HG02840 (cell line): ENCODE measurements at regions not wholly inside any gene's neighbourhood (a gene's known extent, or its start where the extent isn't known, plus 50 kb on each side); places are given as distances from the start of the nearest gene placed in this dataset.

Experiments used
- ATAC-seq: cut with Tn5 transposase; IDR thresholded peaks from one replicate; pipeline ENCODE4 v1.9.1; 2021; ENCODE audit warnings: mild to moderate bottlenecking, moderate library complexity, moderate number of reproducible peaks; ENCODE audit not compliant: unreplicated experiment, low FRiP score

- ATAC-seq = no peak
Observed at GRCh38 chr12:75908961-75909605, 122.5 kb downstream of the PHLDA1 start.

DNA sequence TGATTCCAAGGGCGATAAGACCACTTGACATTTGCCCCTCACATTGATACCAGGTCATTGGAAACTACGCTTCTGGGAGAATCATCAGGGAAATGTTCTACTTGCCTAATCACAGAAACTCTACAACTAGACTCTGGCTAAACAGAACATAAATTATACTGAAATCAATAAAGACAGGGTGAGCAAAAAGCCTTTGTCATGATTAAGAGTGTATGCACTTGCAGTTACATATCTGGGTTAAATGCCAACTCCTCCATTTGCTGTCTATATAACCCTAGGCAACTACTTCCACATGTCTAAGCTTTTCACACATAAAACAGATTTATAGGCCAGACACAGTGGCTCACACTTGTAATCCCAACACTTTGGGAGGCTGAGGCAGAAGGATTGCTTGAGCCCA, 125.7 kb downstream of the PHLDA1 start:
- ATAC-seq = no peak

GRCh38 chr12:75900781-75901254, 130.8 kb downstream of the PHLDA1 start:
- ATAC-seq = no peak

GRCh38 chr12:75900226-75900625, 131.3 kb downstream of the PHLDA1 start:
- ATAC-seq = no peak

DNA sequence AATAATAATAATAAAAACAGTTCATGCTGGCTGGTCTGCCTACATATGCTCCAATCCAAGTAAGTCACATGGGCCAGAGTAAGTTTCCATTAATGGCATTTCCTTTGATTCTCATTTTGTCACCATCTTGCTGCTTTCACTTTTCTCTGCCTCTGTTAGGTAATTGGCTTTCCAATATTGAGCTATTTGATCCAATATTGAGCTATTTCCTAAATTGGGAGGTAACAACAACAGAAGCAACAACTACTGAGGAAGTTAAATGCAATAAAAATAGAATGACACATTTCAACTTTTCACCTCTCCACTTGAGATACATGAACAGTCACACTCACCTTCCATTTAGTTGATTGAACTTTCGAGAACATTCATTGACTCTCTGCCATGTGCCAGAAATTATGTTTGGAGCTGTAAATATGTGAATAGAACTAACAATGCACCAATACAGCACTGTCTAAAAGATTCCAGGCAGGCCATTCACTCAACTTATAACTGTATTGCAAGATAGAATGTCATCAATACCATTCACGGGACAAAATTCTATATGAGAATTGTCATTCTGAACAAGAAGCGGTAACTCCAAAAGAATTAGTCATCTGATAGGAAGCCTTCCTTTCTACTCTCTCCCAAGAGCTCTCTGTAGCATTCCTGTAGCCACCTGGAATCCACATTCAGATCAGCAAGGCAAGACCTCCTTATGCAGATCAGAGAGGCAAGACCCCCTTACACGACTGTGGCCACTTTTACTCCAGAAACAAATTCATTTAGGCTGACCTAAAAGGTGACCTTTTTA, 136.4 kb downstream of the PHLDA1 start:
- no peak for ATAC-seq

DNA sequence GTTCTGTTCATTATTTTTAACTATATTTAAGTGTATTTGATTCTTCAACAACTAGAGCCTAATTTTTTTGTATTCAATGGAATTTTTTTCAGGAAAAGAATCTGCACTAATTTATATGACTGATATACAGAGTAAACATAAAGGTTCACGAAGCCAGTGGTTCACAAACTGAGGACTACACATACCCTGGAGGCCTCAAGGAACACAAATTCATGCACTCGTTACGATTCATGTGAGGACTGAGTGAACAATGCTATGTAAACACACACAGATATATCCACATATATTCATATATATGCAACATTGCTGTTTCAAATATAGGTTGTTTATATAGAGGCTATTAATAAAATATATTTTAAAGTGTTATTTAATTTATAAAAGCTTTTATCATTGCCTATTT, 137.8 kb downstream of the PHLDA1 start:
- ATAC-seq = no peak

DNA sequence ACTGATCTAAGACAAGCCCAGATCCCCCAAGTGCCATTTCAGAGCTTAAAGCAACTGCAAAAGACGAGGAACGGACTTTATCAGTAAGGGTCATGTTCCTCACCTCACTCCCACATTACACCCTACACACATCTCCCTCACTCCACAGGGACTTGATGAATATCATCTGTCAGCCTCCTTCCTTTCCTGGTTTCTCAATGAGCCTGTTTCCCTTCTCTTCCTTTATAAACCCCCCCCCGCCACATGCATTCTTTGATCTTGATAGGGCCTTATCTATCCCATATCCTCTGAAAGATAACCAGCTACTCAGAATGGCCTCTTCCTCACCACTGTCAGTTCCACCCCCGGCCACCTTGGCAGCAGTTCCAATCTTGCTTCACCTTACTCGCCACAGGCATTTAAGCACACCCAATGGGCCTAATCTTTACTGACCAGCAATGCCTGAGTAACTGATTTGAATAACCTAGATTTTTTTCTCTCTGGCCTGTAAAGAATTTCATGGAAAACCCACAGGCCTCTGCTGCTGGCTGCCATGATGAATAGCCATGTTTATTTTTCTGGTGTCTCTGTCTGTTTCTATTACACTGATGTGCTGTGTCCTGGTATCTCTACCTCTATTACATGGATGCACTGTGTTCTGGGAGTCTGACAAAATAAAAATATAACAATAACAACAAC, 138.7 kb downstream of the PHLDA1 start:
- ATAC-seq = no peak

- no peak for ATAC-seq
Observed at GRCh38 chr12:75891072-75891471, 140.5 kb downstream of the PHLDA1 start.

GRCh38 chr12:75890660-75891059, 140.9 kb downstream of the PHLDA1 start:
- no peak for ATAC-seq

DNA sequence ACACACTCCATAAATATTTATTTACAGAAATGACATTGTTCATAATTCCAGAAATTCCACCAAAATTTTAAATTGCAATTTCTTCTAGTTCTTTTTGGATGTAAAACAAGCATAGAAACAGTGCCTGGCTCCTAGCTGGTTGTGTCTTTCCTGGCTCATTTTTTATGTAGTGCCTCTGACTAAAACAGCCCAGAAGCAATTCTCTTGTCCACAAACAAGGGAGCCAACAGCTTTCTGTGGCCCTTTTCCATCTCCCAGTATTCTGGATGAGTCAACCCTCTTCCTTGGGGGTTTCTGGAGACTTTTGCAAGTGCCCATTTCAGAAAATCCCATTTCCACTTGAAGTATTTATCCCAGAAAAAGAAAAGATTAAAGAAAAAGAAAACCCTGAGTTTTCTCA, 141.4 kb downstream of the PHLDA1 start:
- ATAC-seq = no peak

- ATAC-seq = no peak
Observed at GRCh38 chr12:75888874-75889613, 142.5 kb downstream of the PHLDA1 start.

GRCh38 chr12:75888399-75888798, 143.2 kb downstream of the PHLDA1 start:
- ATAC-seq = no peak

DNA sequence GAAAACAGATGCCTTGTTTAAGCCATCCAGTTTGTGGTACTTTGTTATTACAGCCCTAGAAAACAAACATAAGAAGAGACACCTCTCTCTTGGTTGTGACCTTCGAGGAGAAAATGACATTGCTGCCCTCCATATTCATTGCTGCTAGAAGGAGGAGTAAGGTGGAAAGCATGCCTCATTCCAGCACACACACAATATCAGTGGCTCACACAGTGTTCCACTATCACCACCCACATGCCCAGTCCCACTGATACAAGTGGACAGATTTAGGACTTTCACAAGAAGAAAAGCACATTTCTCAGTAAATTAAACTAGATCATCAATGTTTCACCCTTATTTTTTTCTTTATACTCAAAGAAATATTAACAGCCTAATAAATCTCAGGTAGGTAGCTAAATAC, 143.6 kb downstream of the PHLDA1 start:
- ATAC-seq = no peak

DNA sequence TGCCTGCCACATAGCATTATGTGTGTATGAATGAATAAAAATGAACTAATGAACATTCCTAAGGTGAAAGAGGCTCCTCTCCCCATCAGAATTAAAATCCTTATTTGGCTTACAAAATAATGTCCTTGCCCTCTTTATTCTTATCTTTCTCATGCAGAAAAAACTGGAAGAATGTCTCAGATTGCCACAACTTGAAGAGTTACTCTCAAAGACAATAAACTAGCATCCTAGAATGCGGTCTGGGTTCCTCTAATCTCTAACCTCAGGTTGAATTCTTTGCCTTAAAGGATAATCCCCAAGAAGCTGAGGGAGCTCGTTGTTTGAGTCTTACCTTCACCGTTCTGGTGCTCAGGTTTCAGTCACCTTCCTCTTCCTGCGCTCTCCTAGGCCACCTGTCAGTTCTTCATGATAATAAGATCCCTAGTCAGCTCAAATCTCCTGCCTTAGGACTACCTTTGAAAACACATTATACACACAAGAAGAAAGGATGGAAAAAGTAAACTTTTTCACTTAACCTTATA, 147.1 kb downstream of the PHLDA1 start:
- no peak for ATAC-seq

GRCh38 chr12:75883241-75883640, 148.3 kb downstream of the PHLDA1 start:
- ATAC-seq = no peak

DNA sequence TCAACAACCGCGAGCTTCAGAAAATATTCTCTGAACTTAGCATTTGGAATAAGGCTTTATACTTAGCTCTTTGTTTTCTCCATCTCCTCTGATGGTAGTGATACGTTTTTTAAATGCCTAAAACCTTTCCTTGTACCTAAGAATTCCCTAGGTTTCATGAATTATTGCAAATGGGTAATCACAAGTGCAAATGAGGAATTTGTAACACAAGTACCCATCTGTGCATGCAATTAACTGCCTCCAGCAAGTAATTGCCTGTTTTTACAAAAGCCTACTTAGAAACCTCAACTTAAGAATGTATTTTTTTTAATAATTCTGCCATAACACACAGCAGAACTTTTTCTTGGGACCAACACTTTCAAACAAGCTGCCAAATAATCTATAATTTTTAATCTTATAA, 149.2 kb downstream of the PHLDA1 start:
- ATAC-seq = no peak

DNA sequence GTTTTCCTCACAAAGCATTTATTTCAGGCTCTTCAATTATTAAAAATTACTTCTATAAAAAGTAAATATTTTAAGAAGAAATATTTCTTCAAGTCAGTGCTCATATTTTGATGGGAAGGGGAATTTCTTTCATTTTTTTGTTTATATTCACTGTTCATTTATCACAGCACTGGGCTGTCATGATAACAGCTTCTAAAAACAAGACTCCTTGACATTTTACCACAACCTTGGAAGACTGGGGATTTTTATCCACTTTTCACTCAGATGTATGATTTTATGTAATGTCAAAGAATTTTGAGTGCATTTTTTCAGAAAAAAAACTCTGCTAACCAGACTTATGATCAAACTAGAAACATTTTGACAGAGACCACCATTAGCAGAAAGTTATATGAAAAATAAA, 149.7 kb downstream of the PHLDA1 start:
- no peak for ATAC-seq

DNA sequence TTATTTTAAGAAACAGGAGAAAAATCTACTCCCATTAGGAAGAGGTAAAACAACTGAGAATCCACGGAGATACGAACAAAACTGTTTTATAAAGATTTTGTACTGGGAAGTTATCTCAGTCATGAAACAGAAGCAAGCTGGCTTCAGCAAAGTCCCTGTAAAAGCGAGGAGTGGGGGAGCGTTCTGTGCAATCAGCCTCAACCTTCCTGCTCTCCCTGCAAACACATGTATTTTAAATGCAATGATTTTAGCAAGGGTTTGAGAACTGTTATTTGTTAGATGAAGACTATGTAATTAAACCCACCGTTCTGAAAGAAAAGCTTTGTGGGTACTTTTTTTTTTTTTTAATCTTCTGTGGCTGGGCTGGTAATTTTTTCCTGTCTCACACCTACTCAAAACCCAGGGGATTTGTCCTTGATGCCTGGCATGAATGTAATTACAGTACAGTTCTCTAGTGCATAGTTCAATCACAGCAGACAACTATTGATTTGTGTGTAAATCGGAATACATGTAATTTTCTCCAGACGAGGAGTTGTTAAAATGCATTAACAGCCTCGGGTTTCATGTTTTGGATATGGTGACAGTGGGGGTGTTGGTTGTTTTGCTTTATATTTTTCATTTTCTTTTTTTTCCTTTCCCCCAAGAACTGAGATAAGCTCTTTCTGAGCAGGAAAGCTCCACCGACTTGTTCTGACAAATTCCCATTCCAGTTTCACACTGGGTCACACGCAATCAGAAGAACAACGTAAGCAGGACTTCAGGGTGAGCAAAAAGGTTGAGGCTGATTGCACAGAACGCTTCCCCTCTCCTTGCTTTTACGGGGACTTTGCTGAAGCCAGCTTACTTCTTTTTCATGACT, 153.6 kb downstream of the PHLDA1 start:
- ATAC-seq = no peak

DNA sequence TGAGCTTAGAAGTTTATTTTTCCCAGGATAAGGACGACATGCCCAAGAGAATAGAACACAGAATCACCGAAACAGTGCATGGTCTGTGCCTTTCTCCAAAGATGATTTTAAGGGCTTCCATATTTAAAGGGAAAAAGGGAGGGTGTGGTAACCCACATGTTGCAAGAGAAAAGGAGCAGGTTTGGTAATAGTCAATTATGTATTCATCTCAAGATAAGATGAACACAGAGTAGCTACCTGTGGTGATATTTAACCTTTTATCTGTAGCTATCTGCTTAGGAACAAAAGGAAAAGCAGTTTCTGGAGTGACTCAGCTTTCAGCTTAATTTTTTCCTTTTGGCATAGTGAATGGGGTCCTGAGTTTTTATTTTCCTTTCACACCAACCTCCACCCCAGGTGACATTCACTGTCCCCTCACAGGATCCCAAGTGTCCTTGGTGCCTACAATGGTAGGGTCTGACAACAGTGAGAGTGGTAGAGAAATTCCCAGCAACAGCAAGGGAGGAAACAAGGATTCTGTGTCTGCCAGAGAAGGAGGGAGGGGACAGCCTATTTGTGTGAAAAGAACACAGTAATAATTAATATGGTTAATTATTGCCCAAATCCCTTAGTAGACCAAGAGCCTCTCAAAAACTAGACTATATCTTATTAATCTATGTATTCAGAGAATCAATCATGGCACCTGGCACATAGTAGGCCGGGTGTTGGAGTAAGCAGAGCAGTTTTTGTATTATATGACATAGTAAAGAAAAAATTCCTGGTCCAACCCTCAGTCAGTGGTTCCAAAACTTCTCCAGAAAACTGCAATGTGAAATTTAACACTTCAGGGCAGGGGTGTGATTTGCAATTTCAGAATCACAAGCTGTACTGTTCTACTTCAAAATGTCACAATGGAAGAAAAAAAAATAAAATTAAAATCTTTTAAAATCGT, 154.5 kb downstream of the PHLDA1 start:
- no peak for ATAC-seq
